ENCODE measurements at regions not wholly inside any gene's neighbourhood (a gene's known extent, or its start where the extent isn't known, plus 50 kb on each side); places are given as distances from the start of the nearest gene placed in this dataset.

DNA sequence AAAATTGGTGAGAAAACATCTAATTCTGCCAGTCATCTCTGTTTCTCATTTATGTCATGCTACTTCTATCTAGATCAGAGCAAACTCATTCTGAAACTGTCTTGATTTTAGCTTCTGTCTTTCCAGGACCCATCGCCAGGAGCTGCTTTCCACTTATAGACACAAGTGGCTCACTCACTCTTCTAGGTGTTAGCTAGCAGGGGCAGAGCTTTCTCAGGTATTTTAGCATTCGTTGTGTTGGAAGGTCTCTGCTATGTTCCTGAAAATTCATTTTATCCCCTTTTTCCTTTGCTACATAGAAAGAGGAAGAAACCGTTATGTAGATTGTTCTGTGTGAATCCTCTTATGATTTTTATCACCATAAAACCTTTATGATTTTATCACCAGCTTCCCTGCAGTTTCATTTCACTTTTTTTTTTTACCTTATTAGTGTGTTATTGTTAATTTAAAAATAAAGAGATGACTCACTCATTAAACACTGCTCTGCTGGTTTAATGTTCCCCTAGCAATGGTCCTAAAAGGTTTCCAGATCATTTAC lies 246.6 kb upstream of the AADAT start:
- Histone ChIP-seq H4K20me1 (ENCODE audit: insufficient read depth, low read length) (no peaks in the 10 kb centered on the region), H3K9me3 (ENCODE audit: low read length) (no peaks in the 10 kb centered on the region), H2AFZ (ENCODE audit: low read length) (no peak overlapping the region), H3K36me3 (ENCODE audit: insufficient read depth, low read length) (no peaks in the 10 kb centered on the region), H3K4me1 (ENCODE audit: insufficient read depth, low read length, severe bottlenecking) (no peaks in the 10 kb centered on the region), H3K4me2 (ENCODE audit: low read length) (no peak overlapping the region), H3K9me2 (ENCODE audit: low read depth, low read length) (no peaks in the 10 kb centered on the region), H3K27ac (ENCODE audit: low read depth, low read length, poor library complexity, severe bottlenecking) (no peak overlapping the region), H3K4me3 (ENCODE audit: low read depth, low read length, poor library complexity, severe bottlenecking) (no peak overlapping the region), H3K27me3 (ENCODE audit: insufficient read depth, low read length) (no peaks in the 10 kb centered on the region), H3K9ac (ENCODE audit: low read length) (no peak overlapping the region), H3F3A (ENCODE audit: insufficient read depth, low read length) (no peaks in the 10 kb centered on the region), H3K79me2 (ENCODE audit: insufficient read depth, low read length) (no peaks in the 10 kb centered on the region)
- no peak for TF ChIP-seq CTCF (IDR thresholded peaks at IDR 0.05; ENCODE audit: low read length)
- TF ChIP-seq EZH2 (IDR thresholded peaks at IDR 0.05; ENCODE audit: borderline replicate concordance, low read length), result no peak

DNA sequence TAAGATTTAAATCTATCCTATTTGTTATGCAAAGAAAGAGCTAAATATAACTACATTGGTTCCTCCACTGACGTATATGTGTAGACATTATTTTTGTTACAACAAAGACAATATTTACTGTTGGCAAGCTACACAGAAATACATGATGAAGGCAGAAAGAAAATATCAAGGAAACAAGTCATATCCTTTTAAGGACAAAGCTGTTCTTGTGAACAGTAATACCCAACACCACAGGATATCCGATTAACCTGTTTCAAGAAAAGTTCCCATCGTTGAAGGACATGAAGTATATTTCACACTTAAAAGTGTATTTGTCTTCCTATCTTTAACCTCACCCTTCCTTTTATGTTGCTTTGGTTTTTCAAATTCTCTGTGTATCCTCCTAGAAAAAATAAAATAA lies 235.8 kb upstream of the AADAT start:
- Histone ChIP-seq H3K36me3 (ENCODE audit: insufficient read depth, low read length) (no peaks in the 10 kb centered on the region), H3K4me1 (ENCODE audit: insufficient read depth, low read length, severe bottlenecking) (no peaks in the 10 kb centered on the region), H3K9me3 (ENCODE audit: low read length) (no peaks in the 10 kb centered on the region), H3F3A (ENCODE audit: insufficient read depth, low read length) (no peaks in the 10 kb centered on the region), H3K79me2 (ENCODE audit: insufficient read depth, low read length) (no peaks in the 10 kb centered on the region), H4K20me1 (ENCODE audit: insufficient read depth, low read length) (no peaks in the 10 kb centered on the region), H3K4me3 (ENCODE audit: low read depth, low read length, poor library complexity, severe bottlenecking) (no peak overlapping the region), H3K9me2 (ENCODE audit: low read depth, low read length) (no peaks in the 10 kb centered on the region), H3K27me3 (ENCODE audit: insufficient read depth, low read length) (no peaks in the 10 kb centered on the region), H3K27ac (ENCODE audit: low read depth, low read length, poor library complexity, severe bottlenecking) (no peak overlapping the region), H3K9ac (ENCODE audit: low read length) (no peak overlapping the region), H2AFZ (ENCODE audit: low read length) (no peak overlapping the region), H3K4me2 (ENCODE audit: low read length) (no peak overlapping the region)
- TF ChIP-seq CTCF (IDR thresholded peaks at IDR 0.05; ENCODE audit: low read length), result no peak
- no peak for TF ChIP-seq EZH2 (IDR thresholded peaks at IDR 0.05; ENCODE audit: borderline replicate concordance, low read length)

GRCh38 chr4:170323623-170324022 lies 233.9 kb upstream of the AADAT start:
- Histone ChIP-seq H3K36me3 (ENCODE audit: insufficient read depth, low read length) (no peaks in the 10 kb centered on the region), H3K4me3 (ENCODE audit: low read depth, low read length, poor library complexity, severe bottlenecking) (no peak overlapping the region)

More at GRCh38 chr4:170323623-170324022, 233.9 kb upstream of the AADAT start:
- no peak overlapping the region for H3K27ac ChIP-seq (ENCODE audit: low read depth, low read length, poor library complexity, severe bottlenecking)
- no peaks in the 10 kb centered on the region for H3K9me2 ChIP-seq (ENCODE audit: low read depth, low read length)
- H3F3A ChIP-seq (ENCODE audit: insufficient read depth, low read length), result no peaks in the 10 kb centered on the region
- H3K79me2 ChIP-seq (ENCODE audit: insufficient read depth, low read length), result no peaks in the 10 kb centered on the region
- H2AFZ ChIP-seq (ENCODE audit: low read length), result no peak overlapping the region
- H3K27me3 ChIP-seq (ENCODE audit: insufficient read depth, low read length), result no peaks in the 10 kb centered on the region
- H3K4me1 ChIP-seq (ENCODE audit: insufficient read depth, low read length, severe bottlenecking), result no peaks in the 10 kb centered on the region
- H3K9me3 ChIP-seq (ENCODE audit: low read length), result no peaks in the 10 kb centered on the region
- H4K20me1 ChIP-seq (ENCODE audit: insufficient read depth, low read length), result no peaks in the 10 kb centered on the region
- TF ChIP-seq EZH2 (IDR thresholded peaks at IDR 0.05; ENCODE audit: borderline replicate concordance, low read length) (no peak), CTCF (IDR thresholded peaks at IDR 0.05; ENCODE audit: low read length) (no peak)
- no peak overlapping the region for H3K4me2 ChIP-seq (ENCODE audit: low read length)
- H3K9ac ChIP-seq (ENCODE audit: low read length), result no peak overlapping the region

Measured in OCI-LY1 (cell line).